ENCODE measurements at regions not wholly inside any gene's neighbourhood (a gene's known extent, or its start where the extent isn't known, plus 50 kb on each side); places are given as distances from the start of the nearest gene placed in this dataset.

- TF ChIP-seq CTCF (conservative IDR thresholded peaks at IDR 0.05; ENCODE audit: low read length), result peak; percentile 45
- TF ChIP-seq EZH2phosphoT487 (IDR thresholded peaks at IDR 0.05; ENCODE audit: borderline replicate concordance, low read depth, low read length), result no peak
Measured at GRCh38 chr4:183838987-183839712, 66.0 kb upstream of the STOX2 start.
